Activated naive CD8-positive, alpha-beta T cell (primary cell): ENCODE measurements at regions not wholly inside any gene's neighbourhood (a gene's known extent, or its start where the extent isn't known, plus 50 kb on each side); places are given as distances from the start of the nearest gene placed in this dataset.
"Not testable (repeated sequence)": the region's sequence is repeated elsewhere in the genome, so short reads cannot be mapped to it uniquely, and the experiment has no call there.

Experiments used
- H3K27ac Mint-ChIP-seq: one replicate; pipeline ENCODE4 v1.8.0; 2021; ENCODE audit warnings: mixed read lengths
- H3K27me3 Mint-ChIP-seq: one replicate; pipeline ENCODE4 v1.8.0; 2021; ENCODE audit warnings: mixed read lengths
- H3K36me3 Mint-ChIP-seq: one replicate; pipeline ENCODE4 v1.8.0; 2021; ENCODE audit warnings: mixed read lengths
- H3K4me1 Mint-ChIP-seq: one replicate; pipeline ENCODE4 v1.8.0; 2021; ENCODE audit warnings: low read depth, mixed read lengths
- H3K4me3 Mint-ChIP-seq: one replicate; pipeline ENCODE4 v1.8.0; 2021; ENCODE audit warnings: mild to moderate bottlenecking, mixed read lengths
- H3K9me3 Mint-ChIP-seq: one replicate; pipeline ENCODE4 v1.8.0; 2021; ENCODE audit warnings: low read depth, mixed read lengths

- Mint-ChIP-seq H3K4me3 (no peak overlapping the region), H3K27me3 (no peaks in the 10 kb centered on the region), H3K27ac (no peak overlapping the region), H3K36me3 (peaks cover 6% of the 10 kb centered on the region), H3K4me1 (peaks cover 28% of the 10 kb centered on the region), H3K9me3 (no peaks in the 10 kb centered on the region)
Observed at GRCh38 chr3:153250446-153250845, 88.4 kb downstream of the RAP2B start.

DNA sequence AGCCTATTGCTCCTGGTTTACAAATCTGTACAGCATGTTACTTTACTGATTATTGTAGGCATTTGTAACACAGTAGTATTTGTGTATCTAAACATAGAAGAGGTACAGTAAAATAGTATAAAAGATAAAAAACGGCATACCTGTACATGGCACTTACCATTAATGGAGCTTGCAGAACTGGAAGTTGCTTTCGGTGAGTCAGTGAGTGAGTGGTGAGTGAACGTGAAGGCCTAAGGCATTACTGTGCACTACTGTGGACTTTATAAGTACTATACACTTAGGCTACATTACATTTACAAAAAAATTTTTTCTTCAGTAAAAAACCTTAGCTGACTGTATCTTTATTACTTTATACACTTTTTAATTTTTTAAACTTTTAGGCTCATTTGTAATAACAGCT is 90.9 kb downstream of the RAP2B start:
- Mint-ChIP-seq H3K4me3 (no peak overlapping the region), H3K27ac (no peak overlapping the region), H3K36me3 (peaks cover 6% of the 10 kb centered on the region)

DNA sequence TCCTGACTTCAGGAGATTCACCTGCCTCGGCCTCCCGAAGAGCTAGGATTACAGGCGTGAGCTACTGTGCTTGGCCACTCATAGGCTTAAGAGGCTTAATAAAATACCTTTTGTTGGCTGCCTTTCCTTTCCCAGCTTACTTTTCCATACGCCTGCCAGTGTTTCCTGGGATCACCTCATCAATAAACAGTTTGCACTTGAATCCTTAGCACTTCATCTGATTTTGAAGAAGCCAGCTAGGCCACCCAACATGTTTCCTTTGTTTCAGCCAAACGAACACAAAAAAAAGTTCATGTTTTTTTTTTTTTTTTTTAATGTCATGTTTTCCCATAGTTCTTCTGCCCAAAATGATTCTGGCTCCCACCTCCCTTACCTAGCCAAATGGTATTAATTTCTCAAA is 92.3 kb downstream of the RAP2B start:
- Mint-ChIP-seq H3K27me3 (no peaks in the 10 kb centered on the region), H3K36me3 (peaks cover 6% of the 10 kb centered on the region), H3K4me1 (peaks cover 23% of the 10 kb centered on the region), H3K27ac (no peak overlapping the region), H3K9me3 (no peaks in the 10 kb centered on the region), H3K4me3 (no peak overlapping the region)

More for the DNA sequence above, 90.9 kb downstream of the RAP2B start:
- Mint-ChIP-seq H3K27me3 (no peaks in the 10 kb centered on the region), H3K9me3 (no peaks in the 10 kb centered on the region), H3K4me1 (peaks cover 28% of the 10 kb centered on the region)

DNA sequence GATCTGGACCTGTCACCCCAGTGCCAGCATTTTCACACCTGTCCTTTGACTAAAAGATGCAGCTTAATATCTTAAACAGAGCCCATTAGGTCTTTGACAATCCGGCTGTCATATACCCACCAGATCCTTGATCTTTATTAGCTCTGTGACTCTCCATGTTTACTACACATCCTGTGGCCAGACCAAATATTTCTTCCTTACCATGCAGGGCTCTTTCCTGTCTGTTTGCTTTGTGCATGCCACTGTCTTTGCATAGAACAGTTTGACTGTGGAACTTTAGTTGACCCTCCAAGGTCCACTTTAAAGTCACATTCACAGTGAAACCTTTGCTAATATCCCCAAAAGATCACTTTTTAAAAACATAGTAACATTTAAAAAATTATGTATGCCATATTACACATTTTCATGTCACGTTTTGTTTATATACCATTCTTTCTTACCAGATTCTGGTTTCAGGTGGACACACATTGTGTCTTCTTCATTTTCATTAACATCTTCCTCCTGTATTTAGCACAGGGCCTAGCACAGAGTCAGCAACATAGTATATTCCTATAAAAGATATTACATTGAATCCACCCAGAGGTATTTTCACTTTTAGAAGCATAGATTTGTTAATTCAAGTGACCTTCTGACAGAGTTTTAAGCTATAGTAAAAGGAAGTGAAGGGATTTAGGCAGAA is 95.8 kb downstream of the RAP2B start:
- Mint-ChIP-seq H3K36me3 (no peaks in the 10 kb centered on the region), H3K4me3 (no peak overlapping the region), H3K9me3 (no peaks in the 10 kb centered on the region), H3K27me3 (no peaks in the 10 kb centered on the region), H3K27ac (no peak overlapping the region), H3K4me1 (peaks cover 22% of the 10 kb centered on the region)

DNA sequence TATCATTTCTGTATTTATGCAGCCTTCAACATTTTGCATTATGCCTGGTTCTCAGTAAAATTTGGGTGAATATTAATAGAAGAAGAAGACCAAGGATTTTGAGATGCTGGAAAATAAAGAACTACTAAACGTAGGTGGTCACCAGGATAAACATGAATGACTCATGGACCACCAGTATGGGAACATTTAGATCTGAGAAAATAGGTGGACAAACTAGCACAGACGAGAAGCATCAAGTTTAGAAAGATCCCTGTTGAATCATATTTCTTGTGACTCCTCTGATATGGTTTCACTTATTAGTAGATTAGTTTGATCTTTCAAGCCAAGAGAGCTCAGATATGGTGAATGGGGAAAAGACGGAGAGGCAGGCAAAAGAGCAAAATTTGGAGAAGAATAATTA is 97.9 kb downstream of the RAP2B start:
- Mint-ChIP-seq H3K4me3 (no peak overlapping the region), H3K27ac (no peak overlapping the region)

GRCh38 chr3:153260681-153261080 is 98.7 kb downstream of the RAP2B start:
- H3K9me3 Mint-ChIP-seq, result no peaks in the 10 kb centered on the region
- no peaks in the 10 kb centered on the region for H3K36me3 Mint-ChIP-seq
- no peak overlapping the region for H3K4me3 Mint-ChIP-seq
- no peak overlapping the region for H3K27ac Mint-ChIP-seq
- no peaks in the 10 kb centered on the region for H3K27me3 Mint-ChIP-seq
- H3K4me1 Mint-ChIP-seq, result peaks cover 22% of the 10 kb centered on the region

More for the DNA sequence above, 97.9 kb downstream of the RAP2B start:
- H3K4me1 Mint-ChIP-seq, result peaks cover 22% of the 10 kb centered on the region
- H3K9me3 Mint-ChIP-seq, result no peaks in the 10 kb centered on the region
- H3K36me3 Mint-ChIP-seq, result no peaks in the 10 kb centered on the region
- H3K27me3 Mint-ChIP-seq, result no peaks in the 10 kb centered on the region

- H3K27me3 Mint-ChIP-seq, result no peaks in the 10 kb centered on the region
- H3K27ac Mint-ChIP-seq, result no peak overlapping the region
- no peaks in the 10 kb centered on the region for H3K9me3 Mint-ChIP-seq
- H3K4me1 Mint-ChIP-seq, result peaks cover 5% of the 10 kb centered on the region
- H3K4me3 Mint-ChIP-seq, result no peak overlapping the region
- no peaks in the 10 kb centered on the region for H3K36me3 Mint-ChIP-seq
Observed at GRCh38 chr3:153266619-153267018, 104.6 kb downstream of the RAP2B start.

DNA sequence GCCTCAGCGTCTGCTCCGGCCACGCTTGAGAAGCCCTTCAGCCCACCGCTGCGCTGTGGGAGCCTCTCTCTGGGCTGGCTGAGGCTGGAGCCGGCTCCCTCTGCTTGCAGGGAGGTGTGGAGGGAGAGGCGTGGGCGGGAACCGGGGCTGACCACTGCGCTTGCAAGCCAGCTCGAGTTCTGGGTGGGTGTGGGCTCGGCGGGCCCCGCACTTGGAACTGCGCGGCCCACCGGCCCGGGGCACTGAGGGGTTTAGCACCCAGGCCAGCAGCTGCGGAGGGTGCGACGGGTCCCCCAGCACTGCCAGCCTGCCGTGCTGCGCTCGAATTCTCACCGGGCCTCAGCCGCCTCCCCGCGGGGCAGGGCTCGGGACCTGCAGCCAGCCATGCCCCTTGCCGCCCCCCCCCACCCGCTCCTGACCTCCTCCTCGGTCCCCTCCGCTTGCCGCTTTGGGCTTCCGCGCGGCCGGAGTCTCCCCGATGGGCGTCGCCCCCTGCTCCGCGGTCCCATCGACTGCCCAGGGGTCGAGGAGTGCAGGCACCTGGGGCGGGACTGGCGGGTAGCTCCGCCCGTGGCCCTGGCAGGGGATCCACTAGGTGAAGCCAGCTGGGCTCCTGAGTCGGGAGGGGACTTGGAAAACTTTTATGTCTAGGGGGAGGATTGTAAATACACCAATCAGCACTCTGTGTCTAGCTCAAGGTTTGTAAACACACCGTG is 106.7 kb downstream of the RAP2B start:
- Mint-ChIP-seq H3K9me3 (no peaks in the 10 kb centered on the region), H3K4me1 (peaks cover 15% of the 10 kb centered on the region), H3K36me3 (no peaks in the 10 kb centered on the region), H3K4me3 (no peak overlapping the region), H3K27ac (no peak overlapping the region), H3K27me3 (no peaks in the 10 kb centered on the region)

DNA sequence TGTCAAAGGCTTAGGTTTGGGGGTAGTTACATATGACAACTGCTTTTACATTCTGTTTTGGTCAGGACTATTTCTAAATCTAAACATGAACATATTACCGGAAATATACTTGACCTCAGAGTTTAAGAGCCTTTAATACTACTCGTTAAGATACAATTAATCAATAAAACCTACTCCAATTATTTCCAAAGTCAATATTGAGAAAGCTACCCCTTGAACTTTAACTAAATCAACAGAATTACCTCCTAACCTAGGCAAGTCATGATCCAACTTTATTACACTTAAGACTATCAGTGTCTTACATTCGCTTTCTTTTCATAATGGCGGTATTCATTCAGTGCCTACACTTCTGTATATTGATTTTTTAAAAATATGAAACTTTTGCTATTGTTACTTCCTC is 107.7 kb downstream of the RAP2B start:
- no peak overlapping the region for H3K27ac Mint-ChIP-seq
- peaks cover 15% of the 10 kb centered on the region for H3K4me1 Mint-ChIP-seq
- no peak overlapping the region for H3K4me3 Mint-ChIP-seq
- H3K27me3 Mint-ChIP-seq, result no peaks in the 10 kb centered on the region
- H3K9me3 Mint-ChIP-seq, result no peaks in the 10 kb centered on the region
- no peaks in the 10 kb centered on the region for H3K36me3 Mint-ChIP-seq

DNA sequence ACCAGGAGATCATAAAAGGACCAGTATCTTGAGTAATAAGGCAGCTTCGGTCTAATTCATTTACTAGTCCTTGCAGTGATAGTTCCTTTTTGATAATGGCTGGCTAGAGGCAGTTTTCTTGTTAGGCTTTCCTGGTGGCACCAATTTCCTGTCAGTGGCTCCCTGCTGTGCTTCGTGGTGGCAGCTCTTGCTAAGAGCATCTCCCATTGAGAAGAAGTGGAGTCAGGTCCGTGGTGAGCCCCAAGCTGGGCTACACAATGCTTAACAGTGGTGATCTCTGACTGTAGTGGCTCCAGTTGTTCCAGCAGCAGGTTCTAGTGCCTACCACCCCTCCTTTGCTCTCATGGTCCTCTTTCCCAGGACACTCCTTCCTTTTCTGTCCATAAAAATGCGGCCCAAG is 111.2 kb downstream of the RAP2B start:
- no peak overlapping the region for H3K27ac Mint-ChIP-seq

DNA sequence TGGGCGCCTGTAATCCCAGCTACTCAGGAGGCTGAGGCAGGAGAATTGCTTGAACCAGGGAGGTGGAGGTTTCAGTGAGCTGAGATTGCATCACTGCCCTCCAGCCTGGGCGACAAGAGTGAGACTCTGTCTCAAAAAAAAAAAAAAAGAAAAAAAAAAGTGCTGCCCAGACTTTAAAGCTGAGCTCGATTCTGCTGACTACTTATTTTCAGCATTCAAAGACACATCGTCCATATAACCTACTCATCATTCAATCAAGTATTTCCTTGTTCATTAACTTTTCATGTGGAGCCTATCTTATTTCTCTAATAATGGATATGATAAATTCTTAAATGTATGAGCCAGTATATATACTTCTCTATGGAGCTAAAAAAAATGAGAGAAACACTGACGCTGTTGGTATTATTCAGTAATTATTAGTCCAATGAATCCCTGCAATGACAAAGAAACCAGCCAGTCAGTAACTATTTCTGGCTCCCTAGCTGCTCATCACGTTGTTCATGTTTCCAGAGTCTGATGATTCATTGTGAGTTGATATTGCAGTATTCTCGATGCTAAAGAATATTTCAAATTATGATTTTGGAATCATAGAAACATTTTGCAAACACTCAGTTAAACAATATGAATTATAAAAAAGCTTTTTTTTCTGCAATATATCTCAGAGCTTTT is 111.9 kb downstream of the RAP2B start:
- H3K4me1 Mint-ChIP-seq, result peaks cover 15% of the 10 kb centered on the region
- no peaks in the 10 kb centered on the region for H3K27me3 Mint-ChIP-seq
- no peaks in the 10 kb centered on the region for H3K36me3 Mint-ChIP-seq
- no peak overlapping the region for H3K4me3 Mint-ChIP-seq
- no peaks in the 10 kb centered on the region for H3K9me3 Mint-ChIP-seq
- no peak overlapping the region for H3K27ac Mint-ChIP-seq

More for the DNA sequence above, 111.2 kb downstream of the RAP2B start:
- Mint-ChIP-seq H3K27me3 (no peaks in the 10 kb centered on the region), H3K4me1 (peaks cover 15% of the 10 kb centered on the region), H3K9me3 (no peaks in the 10 kb centered on the region), H3K4me3 (no peak overlapping the region), H3K36me3 (no peaks in the 10 kb centered on the region)

- no peak overlapping the region for H3K27ac Mint-ChIP-seq
- H3K4me1 Mint-ChIP-seq, result peaks cover 15% of the 10 kb centered on the region
- no peaks in the 10 kb centered on the region for H3K27me3 Mint-ChIP-seq
- no peak overlapping the region for H3K4me3 Mint-ChIP-seq
- no peaks in the 10 kb centered on the region for H3K9me3 Mint-ChIP-seq
- no peaks in the 10 kb centered on the region for H3K36me3 Mint-ChIP-seq
Observed at GRCh38 chr3:153274561-153274960, 112.5 kb downstream of the RAP2B start.

GRCh38 chr3:153275514-153275913 is 113.5 kb downstream of the RAP2B start:
- H3K27me3 Mint-ChIP-seq, result no peaks in the 10 kb centered on the region
- H3K36me3 Mint-ChIP-seq, result no peaks in the 10 kb centered on the region
- no peak overlapping the region for H3K27ac Mint-ChIP-seq
- peaks cover 15% of the 10 kb centered on the region for H3K4me1 Mint-ChIP-seq
- H3K9me3 Mint-ChIP-seq, result no peaks in the 10 kb centered on the region
- H3K4me3 Mint-ChIP-seq, result no peak overlapping the region

DNA sequence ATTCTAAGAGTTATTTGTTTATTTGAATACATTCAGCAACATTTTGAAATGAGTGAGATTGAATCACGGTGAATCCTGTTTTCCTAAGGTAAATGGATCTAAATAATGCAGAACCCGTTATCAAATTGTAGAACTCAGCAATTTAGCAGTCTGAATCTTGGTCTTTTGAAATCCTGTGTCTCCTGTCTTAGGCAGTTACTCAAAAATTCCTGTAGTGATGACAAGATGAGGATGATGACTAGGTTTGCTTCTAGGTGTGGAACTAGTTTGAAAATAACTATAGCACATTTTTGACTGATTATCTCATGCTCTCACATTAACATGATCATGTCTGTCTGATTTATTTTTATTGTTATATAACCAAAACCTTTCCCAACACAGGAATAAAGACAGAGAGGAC is 115.0 kb downstream of the RAP2B start:
- no peaks in the 10 kb centered on the region for H3K36me3 Mint-ChIP-seq
- no peak overlapping the region for H3K27ac Mint-ChIP-seq
- H3K4me3 Mint-ChIP-seq, result no peak overlapping the region
- no peaks in the 10 kb centered on the region for H3K9me3 Mint-ChIP-seq
- H3K4me1 Mint-ChIP-seq, result peaks cover 10% of the 10 kb centered on the region
- no peaks in the 10 kb centered on the region for H3K27me3 Mint-ChIP-seq

- H3K4me3 Mint-ChIP-seq, H3K27me3 Mint-ChIP-seq, H3K27ac Mint-ChIP-seq, H3K36me3 Mint-ChIP-seq, H3K9me3 Mint-ChIP-seq: not testable (repeated sequence)
- H3K4me1 Mint-ChIP-seq, result peaks cover 24% of the 10 kb centered on the region
Observed at GRCh38 chr3:153281236-153281997, 119.4 kb downstream of the RAP2B start.
